Limb (tissue), 2 donors: ENCODE measurements at regions not wholly inside any gene's neighbourhood (a gene's known extent, or its start where the extent isn't known, plus 50 kb on each side); places are given as distances from the start of the nearest gene placed in this dataset.
A peak's percentile ranks its signal among the peaks of the same experiment; 100 is the strongest.
"Not testable (repeated sequence)": the region's sequence is repeated elsewhere in the genome, so short reads cannot be mapped to it uniquely, and the experiment has no call there.

Experiments used
- DNase-seq, 2 donors: peaks; one replicate each; pipeline ENCODE4 v3.0.0-alpha.2; 2016; ENCODE audit errors: extremely low spot score in 2 of 2

GRCh38 chr22:48627966-48628365 lies 1199.7 kb downstream of the BRD1 start:
- DNase-seq = no peak

- DNase-seq = peak in 1 of 2 donors; percentile 51
These were observed 1200.5 kb downstream of the BRD1 start for GRCh38 chr22:48627203-48627602.

- no peak for DNase-seq
These were observed 1203.3 kb downstream of the BRD1 start for GRCh38 chr22:48624401-48624800.

- DNase-seq = no peak
These were observed 1204.7 kb downstream of the BRD1 start for GRCh38 chr22:48622891-48623545.

- DNase-seq = no peak
These were observed 1206.6 kb downstream of the BRD1 start for GRCh38 chr22:48621085-48621484.

GRCh38 chr22:48620460-48620859 lies 1207.2 kb downstream of the BRD1 start:
- DNase-seq = not testable (repeated sequence)

GRCh38 chr22:48619721-48620120 lies 1208.0 kb downstream of the BRD1 start:
- no peak for DNase-seq

- DNase-seq = no peak
These were observed 1209.3 kb downstream of the BRD1 start for GRCh38 chr22:48618326-48618725.

GRCh38 chr22:48616656-48617055 lies 1211.0 kb downstream of the BRD1 start:
- DNase-seq = no peak

- DNase-seq = no peak
These were observed 1212.3 kb downstream of the BRD1 start for GRCh38 chr22:48615171-48616008.

- DNase-seq = no peak
These were observed 1214.0 kb downstream of the BRD1 start for GRCh38 chr22:48613566-48614200.

GRCh38 chr22:48612077-48612995 lies 1215.3 kb downstream of the BRD1 start:
- no peak for DNase-seq

- no peak for DNase-seq
These were observed 1218.3 kb downstream of the BRD1 start for GRCh38 chr22:48609279-48609865.

GRCh38 chr22:48607901-48608662 lies 1219.6 kb downstream of the BRD1 start:
- no peak for DNase-seq

- no peak for DNase-seq
These were observed 1220.9 kb downstream of the BRD1 start for GRCh38 chr22:48606684-48607307.

- no peak for DNase-seq
These were observed 1221.7 kb downstream of the BRD1 start for GRCh38 chr22:48605856-48606481.

GRCh38 chr22:48605125-48605524 lies 1222.5 kb downstream of the BRD1 start:
- DNase-seq = no peak

GRCh38 chr22:48603621-48604320 lies 1223.9 kb downstream of the BRD1 start:
- no peak for DNase-seq
